ENCODE measurements at regions not wholly inside any gene's neighbourhood (a gene's known extent, or its start where the extent isn't known, plus 50 kb on each side); places are given as distances from the start of the nearest gene placed in this dataset.

DNA sequence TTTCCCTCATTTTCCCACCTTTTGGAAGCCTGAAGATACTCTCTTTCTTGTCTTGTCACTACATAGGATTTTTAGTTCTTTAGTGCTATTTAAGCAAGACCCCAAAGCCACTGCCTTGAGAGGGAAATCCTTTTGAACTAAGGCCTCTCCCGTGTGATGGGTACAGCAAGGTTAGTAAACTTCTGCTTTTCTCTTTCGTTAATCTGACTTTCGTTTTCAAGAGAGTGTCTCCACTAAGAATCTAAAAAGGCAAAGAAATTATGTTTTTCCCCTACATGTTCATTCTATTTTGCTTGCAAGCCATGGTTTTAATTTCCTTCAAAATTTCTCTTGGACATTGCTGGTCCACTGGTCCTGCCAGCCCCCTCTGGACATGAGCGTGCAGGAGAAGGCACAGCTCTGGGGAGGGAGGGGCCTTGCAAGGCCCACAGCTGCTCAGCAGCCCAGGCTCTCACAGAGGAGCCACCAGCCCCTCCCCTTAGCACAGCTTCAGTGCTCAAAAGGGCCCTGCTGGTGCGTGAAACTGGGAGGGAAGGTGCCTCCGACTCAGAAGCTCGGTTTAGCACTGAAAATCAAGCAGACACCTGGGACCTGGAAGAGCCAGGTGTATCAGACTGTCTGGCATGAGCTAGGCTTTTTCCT is 210.9 kb upstream of the GALNT2 start:
- Histone ChIP-seq H3K27me3 (ENCODE audit: insufficient read depth, low read depth, low read length) (no peaks in the 10 kb centered on the region), H3F3A (ENCODE audit: insufficient read depth, low read length, poor library complexity, severe bottlenecking) (no peaks in the 10 kb centered on the region), H4K20me1 (ENCODE audit: insufficient read depth) (no peaks in the 10 kb centered on the region), H3K4me3 (ENCODE audit: low read length) (no peak overlapping the region), H3K9me2 (ENCODE audit: insufficient read depth, low read length) (no peaks in the 10 kb centered on the region), H3K79me2 (replicated peaks; ENCODE audit: insufficient read depth, low read length) (no peaks in the 10 kb centered on the region), H3K36me3 (ENCODE audit: insufficient read depth, low read length) (no peaks in the 10 kb centered on the region), H3K27ac (ENCODE audit: low read length) (no peak overlapping the region), H3K9me3 (ENCODE audit: low read length) (no peaks in the 10 kb centered on the region), H2AFZ (ENCODE audit: low read depth, low read length) (no peak overlapping the region), H3K9ac (ENCODE audit: low read length) (no peak overlapping the region), H3K4me2 (ENCODE audit: low read length) (no peak overlapping the region)
- TF ChIP-seq POLR2AphosphoS5 (IDR thresholded peaks at IDR 0.05) (no peak), SMC3 (conservative IDR thresholded peaks at IDR 0.05; ENCODE audit: poor library complexity) (no peak), EZH2 (IDR thresholded peaks at IDR 0.05; ENCODE audit: borderline replicate concordance, insufficient read depth, low read length, poor library complexity, severe bottlenecking) (no peak), EP300 (conservative IDR thresholded peaks at IDR 0.05; ENCODE audit: poor library complexity, severe bottlenecking) (no peak), RAD21 (conservative IDR thresholded peaks at IDR 0.05) (no peak), CTCF (IDR thresholded peaks at IDR 0.05; ENCODE audit: poor library complexity, severe bottlenecking) (no peak), MXI1 (conservative IDR thresholded peaks at IDR 0.05; ENCODE audit: poor library complexity, severe bottlenecking) (no peak), TAF1 (IDR thresholded peaks at IDR 0.05; ENCODE audit: low read depth) (no peak)
- TF ChIP-seq, protein P1, sequence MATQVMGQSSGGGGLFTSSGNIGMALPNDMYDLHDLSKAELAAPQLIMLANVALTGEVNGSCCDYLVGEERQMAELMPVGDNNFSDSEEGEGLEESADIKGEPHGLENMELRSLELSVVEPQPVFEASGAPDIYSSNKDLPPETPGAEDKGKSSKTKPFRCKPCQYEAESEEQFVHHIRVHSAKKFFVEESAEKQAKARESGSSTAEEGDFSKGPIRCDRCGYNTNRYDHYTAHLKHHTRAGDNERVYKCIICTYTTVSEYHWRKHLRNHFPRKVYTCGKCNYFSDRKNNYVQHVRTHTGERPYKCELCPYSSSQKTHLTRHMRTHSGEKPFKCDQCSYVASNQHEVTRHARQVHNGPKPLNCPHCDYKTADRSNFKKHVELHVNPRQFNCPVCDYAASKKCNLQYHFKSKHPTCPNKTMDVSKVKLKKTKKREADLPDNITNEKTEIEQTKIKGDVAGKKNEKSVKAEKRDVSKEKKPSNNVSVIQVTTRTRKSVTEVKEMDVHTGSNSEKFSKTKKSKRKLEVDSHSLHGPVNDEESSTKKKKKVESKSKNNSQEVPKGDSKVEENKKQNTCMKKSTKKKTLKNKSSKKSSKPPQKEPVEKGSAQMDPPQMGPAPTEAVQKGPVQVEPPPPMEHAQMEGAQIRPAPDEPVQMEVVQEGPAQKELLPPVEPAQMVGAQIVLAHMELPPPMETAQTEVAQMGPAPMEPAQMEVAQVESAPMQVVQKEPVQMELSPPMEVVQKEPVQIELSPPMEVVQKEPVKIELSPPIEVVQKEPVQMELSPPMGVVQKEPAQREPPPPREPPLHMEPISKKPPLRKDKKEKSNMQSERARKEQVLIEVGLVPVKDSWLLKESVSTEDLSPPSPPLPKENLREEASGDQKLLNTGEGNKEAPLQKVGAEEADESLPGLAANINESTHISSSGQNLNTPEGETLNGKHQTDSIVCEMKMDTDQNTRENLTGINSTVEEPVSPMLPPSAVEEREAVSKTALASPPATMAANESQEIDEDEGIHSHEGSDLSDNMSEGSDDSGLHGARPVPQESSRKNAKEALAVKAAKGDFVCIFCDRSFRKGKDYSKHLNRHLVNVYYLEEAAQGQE (IDR thresholded peaks at IDR 0.05; ENCODE audit: borderline replicate concordance), result no peak

DNA sequence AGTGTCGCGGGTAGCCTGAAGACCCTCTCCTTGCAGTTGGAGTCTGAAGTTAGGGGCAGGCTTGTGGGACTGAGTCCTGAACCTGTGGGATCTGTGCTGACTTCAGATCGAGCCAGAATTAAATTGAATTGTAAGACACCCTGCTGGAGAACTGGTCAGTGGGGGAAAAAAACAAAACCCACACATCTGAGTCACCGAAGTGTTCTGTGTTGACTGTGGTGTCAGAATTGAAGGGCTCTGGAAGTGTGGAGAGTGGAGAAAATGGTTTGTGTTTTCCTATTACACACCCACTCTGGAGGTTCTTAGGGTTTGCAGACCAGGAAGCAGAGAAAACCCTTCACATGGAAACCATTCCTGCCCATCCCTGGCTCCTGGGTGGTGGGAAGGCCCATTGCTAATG is 209.5 kb upstream of the GALNT2 start:
- Histone ChIP-seq H3K27me3 (ENCODE audit: insufficient read depth, low read depth, low read length) (no peaks in the 10 kb centered on the region), H2AFZ (ENCODE audit: low read depth, low read length) (no peak overlapping the region), H3K9me3 (ENCODE audit: low read length) (no peaks in the 10 kb centered on the region), H3K79me2 (replicated peaks; ENCODE audit: insufficient read depth, low read length) (no peaks in the 10 kb centered on the region), H3K36me3 (ENCODE audit: insufficient read depth, low read length) (no peaks in the 10 kb centered on the region), H4K20me1 (ENCODE audit: insufficient read depth) (no peaks in the 10 kb centered on the region), H3K27ac (ENCODE audit: low read length) (no peak overlapping the region), H3K4me3 (ENCODE audit: low read length) (no peak overlapping the region), H3K9me2 (ENCODE audit: insufficient read depth, low read length) (no peaks in the 10 kb centered on the region), H3F3A (ENCODE audit: insufficient read depth, low read length, poor library complexity, severe bottlenecking) (no peaks in the 10 kb centered on the region), H3K4me2 (ENCODE audit: low read length) (no peak overlapping the region), H3K9ac (ENCODE audit: low read length) (no peak overlapping the region)
- no peak for TF ChIP-seq RAD21 (conservative IDR thresholded peaks at IDR 0.05)
